ENCODE measurements at regions not wholly inside any gene's neighbourhood (a gene's known extent, or its start where the extent isn't known, plus 50 kb on each side); places are given as distances from the start of the nearest gene placed in this dataset.

DNA sequence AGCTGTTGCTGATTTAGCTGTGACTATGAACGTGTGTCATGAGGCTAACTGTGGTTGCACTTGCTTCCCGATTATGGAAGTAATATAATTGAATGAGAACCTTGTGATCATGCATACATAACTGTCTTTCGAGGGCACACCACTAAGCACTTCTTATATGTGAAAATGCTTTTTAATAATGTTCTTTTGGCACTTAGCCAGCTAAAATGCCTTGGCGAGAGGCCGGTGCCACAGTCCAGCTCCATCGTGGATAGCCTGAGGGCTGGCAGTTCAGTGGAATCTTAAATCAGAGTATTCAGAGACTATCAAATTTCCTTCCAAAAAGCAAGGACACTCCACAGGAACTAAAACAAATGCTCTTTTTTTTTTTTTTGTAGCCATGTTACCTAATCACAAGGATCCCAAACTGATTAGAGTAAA, 161.6 kb upstream of the FRMD4B start:
- Histone ChIP-seq H3K27ac (no peak overlapping the region), H3K4me3 (no peak overlapping the region), H3K4me1 (ENCODE audit: low read depth) (peaks cover 5% of the 10 kb centered on the region), H3K9me3 (ENCODE audit: low read depth) (no peaks in the 10 kb centered on the region), H3K36me3 (no peaks in the 10 kb centered on the region), H3K27me3 (peaks cover 5% of the 10 kb centered on the region)
- TF ChIP-seq, protein P1, sequence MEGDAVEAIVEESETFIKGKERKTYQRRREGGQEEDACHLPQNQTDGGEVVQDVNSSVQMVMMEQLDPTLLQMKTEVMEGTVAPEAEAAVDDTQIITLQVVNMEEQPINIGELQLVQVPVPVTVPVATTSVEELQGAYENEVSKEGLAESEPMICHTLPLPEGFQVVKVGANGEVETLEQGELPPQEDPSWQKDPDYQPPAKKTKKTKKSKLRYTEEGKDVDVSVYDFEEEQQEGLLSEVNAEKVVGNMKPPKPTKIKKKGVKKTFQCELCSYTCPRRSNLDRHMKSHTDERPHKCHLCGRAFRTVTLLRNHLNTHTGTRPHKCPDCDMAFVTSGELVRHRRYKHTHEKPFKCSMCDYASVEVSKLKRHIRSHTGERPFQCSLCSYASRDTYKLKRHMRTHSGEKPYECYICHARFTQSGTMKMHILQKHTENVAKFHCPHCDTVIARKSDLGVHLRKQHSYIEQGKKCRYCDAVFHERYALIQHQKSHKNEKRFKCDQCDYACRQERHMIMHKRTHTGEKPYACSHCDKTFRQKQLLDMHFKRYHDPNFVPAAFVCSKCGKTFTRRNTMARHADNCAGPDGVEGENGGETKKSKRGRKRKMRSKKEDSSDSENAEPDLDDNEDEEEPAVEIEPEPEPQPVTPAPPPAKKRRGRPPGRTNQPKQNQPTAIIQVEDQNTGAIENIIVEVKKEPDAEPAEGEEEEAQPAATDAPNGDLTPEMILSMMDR (IDR thresholded peaks at IDR 0.05; ENCODE audit: low read depth, low read length): no peak
- DNase-seq (ENCODE audit: low read depth in 1 of 2, low spot score in 1 of 2): no peak

DNA sequence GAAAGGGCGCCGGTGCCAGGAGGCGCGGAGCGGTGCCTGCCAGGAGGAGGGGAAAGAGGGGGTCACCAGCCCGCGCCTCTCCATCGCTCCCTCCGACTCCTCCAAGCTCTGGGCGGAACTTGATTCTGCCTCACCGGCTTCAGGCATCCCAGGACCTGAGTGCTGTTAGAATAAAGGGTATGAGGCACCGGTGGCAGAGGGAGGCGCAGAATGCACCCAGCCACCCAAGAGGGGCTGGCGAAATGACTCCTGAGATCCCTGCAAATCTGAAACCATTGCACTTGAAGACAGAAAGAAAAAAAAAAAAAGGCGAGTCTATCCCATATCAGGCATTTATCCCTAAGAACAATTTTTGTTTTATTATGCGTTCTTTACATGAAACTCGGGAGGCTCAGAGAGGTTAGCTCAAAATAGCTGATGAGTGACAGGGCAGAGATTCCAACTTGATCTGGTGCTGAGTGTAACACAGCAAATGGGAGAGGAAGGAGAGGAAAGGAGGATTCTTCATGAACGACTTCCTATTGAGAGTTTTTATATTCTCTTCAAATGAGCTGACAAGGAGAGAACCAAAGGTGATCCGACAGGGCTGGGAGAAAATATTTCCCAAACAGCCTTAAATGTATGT, 157.0 kb upstream of the FRMD4B start:
- Histone ChIP-seq H3K27me3 (peaks cover 5% of the 10 kb centered on the region), H3K4me3 (peak overlapping the region; percentile 75), H3K27ac (no peak overlapping the region), H3K9me3 (ENCODE audit: low read depth) (no peaks in the 10 kb centered on the region), H3K4me1 (ENCODE audit: low read depth) (peaks cover 17% of the 10 kb centered on the region), H3K36me3 (no peaks in the 10 kb centered on the region)
- no peak for DNase-seq (ENCODE audit: low read depth in 1 of 2, low spot score in 1 of 2)
- TF ChIP-seq, protein P1 (IDR thresholded peaks at IDR 0.05; ENCODE audit: low read depth, low read length): no peak

GRCh38 chr3:69542089-69542804, 156.4 kb upstream of the FRMD4B start:
- Histone ChIP-seq H3K36me3 (no peaks in the 10 kb centered on the region), H3K4me3 (peak overlapping the region; percentile 75), H3K9me3 (ENCODE audit: low read depth) (no peaks in the 10 kb centered on the region), H3K27ac (no peak overlapping the region), H3K27me3 (peaks cover 5% of the 10 kb centered on the region), H3K4me1 (ENCODE audit: low read depth) (peaks cover 17% of the 10 kb centered on the region)
- TF ChIP-seq, protein P1 (IDR thresholded peaks at IDR 0.05; ENCODE audit: low read depth, low read length): no peak
- DNase-seq (ENCODE audit: low read depth in 1 of 2, low spot score in 1 of 2): peak; percentile 14 to 81

DNA sequence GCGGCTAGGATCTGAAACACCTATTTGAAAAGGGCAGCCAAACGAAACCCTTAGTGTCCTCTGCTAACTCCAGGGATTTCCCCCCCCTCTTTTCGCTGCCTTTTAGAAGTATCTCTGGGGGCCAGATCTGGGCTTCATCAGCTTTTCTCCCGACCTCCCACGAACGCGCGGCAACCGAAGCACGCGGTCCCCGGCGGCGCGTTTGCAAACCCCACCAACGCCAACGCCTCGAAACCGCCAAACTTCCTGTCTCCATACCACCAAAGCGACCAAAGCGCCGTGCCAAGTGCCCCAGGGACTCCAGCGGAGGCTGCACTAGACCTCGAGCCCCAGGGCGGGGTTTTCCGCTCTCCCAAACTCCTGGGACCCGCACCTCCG, 155.8 kb upstream of the FRMD4B start:
- TF ChIP-seq, protein P1 (IDR thresholded peaks at IDR 0.05; ENCODE audit: low read depth, low read length): no peak
- no peaks in the 10 kb centered on the region for H3K36me3 ChIP-seq
- H3K27ac ChIP-seq: no peak overlapping the region
- H3K4me1 ChIP-seq (ENCODE audit: low read depth): peaks cover 17% of the 10 kb centered on the region
- peak overlapping the region; percentile 75 for H3K4me3 ChIP-seq
- H3K27me3 ChIP-seq: peaks cover 5% of the 10 kb centered on the region
- DNase-seq (ENCODE audit: low read depth in 1 of 2, low spot score in 1 of 2): peak; percentile 6 to 43
- no peaks in the 10 kb centered on the region for H3K9me3 ChIP-seq (ENCODE audit: low read depth)

DNA sequence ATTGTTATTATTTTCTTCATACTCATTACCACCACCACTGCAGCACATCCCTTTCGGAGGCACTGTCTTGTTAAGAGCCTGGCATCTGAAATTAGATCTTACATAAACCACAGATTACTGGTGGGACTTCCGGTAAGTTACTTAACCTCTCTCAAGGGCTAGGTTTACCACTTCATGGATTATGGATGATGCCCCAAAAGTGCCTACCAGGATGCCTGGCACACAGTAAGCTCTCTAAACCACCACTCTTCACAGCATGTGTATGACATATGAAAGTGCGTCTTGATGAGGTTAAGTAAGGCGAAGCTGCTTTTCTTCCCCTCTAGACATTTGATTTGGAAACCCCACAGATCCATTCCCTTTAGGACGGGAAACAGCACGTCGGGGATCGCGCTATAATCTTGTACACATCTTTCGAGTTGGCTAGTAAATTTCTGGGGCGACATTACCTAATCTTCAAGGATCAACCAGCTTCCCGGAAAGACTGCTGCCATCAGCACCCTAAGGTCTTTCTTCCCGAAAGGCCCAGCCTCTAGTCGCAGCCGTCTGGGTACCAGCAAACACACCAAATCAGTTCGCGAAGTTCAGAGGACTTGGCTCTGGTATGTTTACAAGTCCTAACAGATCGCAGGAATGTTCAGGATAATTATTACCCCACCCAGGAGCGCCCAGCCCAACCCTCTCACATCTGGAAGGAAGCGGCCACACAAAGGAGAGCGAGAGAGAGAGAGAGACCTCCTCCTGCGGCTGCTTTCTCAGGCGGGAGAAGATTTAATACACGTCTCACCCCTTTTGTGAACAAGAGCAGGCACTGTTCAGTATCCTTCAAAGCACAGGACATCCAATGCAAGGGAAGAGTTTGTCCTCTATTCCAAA, 155.1 kb upstream of the FRMD4B start:
- DNase-seq (ENCODE audit: low read depth in 1 of 2, low spot score in 1 of 2): peak in 1 of 2 donors; percentile 21
- no peaks in the 10 kb centered on the region for H3K9me3 ChIP-seq (ENCODE audit: low read depth)
- H3K27ac ChIP-seq: no peak overlapping the region
- no peaks in the 10 kb centered on the region for H3K36me3 ChIP-seq
- peaks cover 17% of the 10 kb centered on the region for H3K4me1 ChIP-seq (ENCODE audit: low read depth)
- peak overlapping the region; percentile 75 for H3K4me3 ChIP-seq
- peaks cover 5% of the 10 kb centered on the region for H3K27me3 ChIP-seq
- TF ChIP-seq, protein P1 (IDR thresholded peaks at IDR 0.05; ENCODE audit: low read depth, low read length): no peak

Data from cardiac muscle cell (in vitro differentiated cells and primary cell).